Endothelial cell of umbilical vein (primary cell): ENCODE measurements at regions not wholly inside any gene's neighbourhood (a gene's known extent, or its start where the extent isn't known, plus 50 kb on each side); places are given as distances from the start of the nearest gene placed in this dataset.

Source experiments
- BruUV-seq: library from RNA; stranded (reverse); fragments of 400-500 nt; replicated peaks from 2 replicates; lab custom pipeline; 2021; lab: Mats Ljungman, UMichigan
- CTCF ChIA-PET: fragments of 300-600, 350-600 bp; sonication (Branson Sonifier 250); formaldehyde crosslinking; loops from one replicate; lab custom pipeline; 2021; ENCODE audit warnings: antibody characterized with exemption, inconsistent platforms; lab: Charles Lee
- POLR2A ChIA-PET: fragments of 300-600, 350-600 bp; sonication (Branson Sonifier 250); formaldehyde crosslinking; loops from one replicate; lab custom pipeline; 2021; ENCODE audit warnings: antibody characterized with exemption, inconsistent platforms; lab: Charles Lee
- DNase-seq: peaks from one replicate; pipeline ENCODE4 v3.0.0-alpha.2; 2011; ENCODE audit warnings: low read depth, low spot score
- FAIRE-seq: peaks from 2 replicates; lab custom pipeline; 2011; peaks lifted over from hg19 to GRCh38; lab: Jason Lieb, UNC
- H2AFZ ChIP-seq: 2 replicates; pipeline ENCODE4 v1.6.0; 2012; ENCODE audit warnings: low read depth, low read length, control low read depth, inconsistent platforms
- H3K27ac ChIP-seq: 2 replicates; pipeline ENCODE4 v1.5.1; 2011; ENCODE audit warnings: low read depth, mild to moderate bottlenecking, control low read depth, low read length, moderate library complexity; ENCODE audit not compliant: insufficient read depth
- H3K27me3 ChIP-seq, 2 experiments: 2 replicates each; pipeline versions ENCODE4 v1.6.0 to v1.6.1; 2011; ENCODE audit warnings: low read length in 2 of 2, mixed read lengths in 1 of 2; ENCODE audit not compliant: control insufficient read depth in 2 of 2, insufficient read depth in 2 of 2
- H3K36me3 ChIP-seq, 2 experiments: 2 replicates in 1 of 2; 3 replicates in 1 of 2; pipeline ENCODE4 v1.5.1; 2011; ENCODE audit warnings: low read length in 2 of 2, mild to moderate bottlenecking in 1 of 2, moderate library complexity in 1 of 2; ENCODE audit not compliant: control insufficient read depth in 2 of 2, insufficient read depth in 2 of 2; ENCODE audit errors: extremely low read depth in 1 of 2
- H3K4me1 ChIP-seq: 3 replicates; pipeline ENCODE4 v1.5.1; 2011; ENCODE audit warnings: mild to moderate bottlenecking, low read length; ENCODE audit not compliant: control insufficient read depth, insufficient read depth; ENCODE audit errors: extremely low read depth
- H3K4me2 ChIP-seq: 2 replicates; pipeline ENCODE4 v1.6.1; 2011; ENCODE audit warnings: low read length, control low read depth, mixed read lengths; ENCODE audit not compliant: insufficient read depth
- H3K4me3 ChIP-seq, 3 experiments: fragments of 200-600 bp in 1 of 3; sonication (generic), shearing (Covaris generic) in 1 of 3; replicated peaks in 1 of 3; 2 replicates each; pipeline ENCODE4 v1.5.1; 2011 to 2016; ENCODE audit warnings: control low read depth in 3 of 3, low read length in 3 of 3, mild to moderate bottlenecking in 2 of 3, inconsistent platforms in 1 of 3, low read depth in 1 of 3, moderate library complexity in 1 of 3; ENCODE audit not compliant: insufficient read depth in 1 of 3
- H3K79me2 ChIP-seq: 2 replicates; pipeline ENCODE4 v1.6.0; 2012; ENCODE audit warnings: low read length, inconsistent platforms; ENCODE audit not compliant: control insufficient read depth, insufficient read depth
- H3K9ac ChIP-seq: replicated peaks from 2 replicates; pipeline ENCODE3; 2011; ENCODE audit warnings: low read length, control low read depth; ENCODE audit not compliant: insufficient read depth; ENCODE audit errors: extremely low read depth
- H3K9me1 ChIP-seq: replicated peaks from 3 replicates; pipeline ENCODE4 v1.6.0; 2011; ENCODE audit warnings: mild to moderate bottlenecking, low read length; ENCODE audit not compliant: control insufficient read depth, insufficient read depth; ENCODE audit errors: extremely low read depth
- H3K9me3 ChIP-seq: replicated peaks from 2 replicates; pipeline ENCODE4 v1.5.1; 2012; ENCODE audit warnings: low read length, inconsistent platforms; ENCODE audit not compliant: control insufficient read depth, insufficient read depth
- H4K20me1 ChIP-seq: replicated peaks from 2 replicates; pipeline ENCODE3; 2011; ENCODE audit warnings: mild to moderate bottlenecking, low read length; ENCODE audit not compliant: control insufficient read depth, insufficient read depth; ENCODE audit errors: extremely low read depth
- EZH2 ChIP-seq: IDR thresholded peaks from 2 replicates; pipeline ENCODE4 v1.6.1; 2012; ENCODE audit warnings: borderline replicate concordance, low read depth, mild to moderate bottlenecking, moderate library complexity, low read length, inconsistent platforms; ENCODE audit not compliant: severe bottlenecking
- FOS ChIP-seq: IDR thresholded peaks from 2 replicates; pipeline ENCODE4 v1.6.1; 2011; ENCODE audit warnings: mild to moderate bottlenecking, low read length, moderate library complexity, borderline replicate concordance; ENCODE audit not compliant: insufficient read depth
- GATA2 ChIP-seq: IDR thresholded peaks from 2 replicates; pipeline ENCODE4 v1.7.0; 2011; ENCODE audit warnings: low read depth, mild to moderate bottlenecking, moderate library complexity, mixed read lengths, low read length; ENCODE audit not compliant: insufficient read length, insufficient read depth
- JUN ChIP-seq: IDR thresholded peaks from 2 replicates; pipeline ENCODE4 v1.6.1; 2011; ENCODE audit warnings: borderline replicate concordance, low read depth; ENCODE audit not compliant: insufficient read length, insufficient read depth
- MYC ChIP-seq: IDR thresholded peaks from one replicate; pipeline ENCODE4 v1.6.1; 2011; ENCODE audit warnings: mild to moderate bottlenecking, low read depth, low read length
- POLR2A ChIP-seq: IDR thresholded peaks from 2 replicates; pipeline ENCODE4 v1.6.1; 2012; ENCODE audit warnings: low read depth, mild to moderate bottlenecking, control low read depth, low read length
- POLR2AphosphoS5 ChIP-seq: IDR thresholded peaks from 2 replicates; pipeline ENCODE4 v1.6.1; 2012; ENCODE audit warnings: low read depth, mild to moderate bottlenecking, control low read depth, low read length, moderate library complexity; ENCODE audit not compliant: insufficient read depth
- dilution Hi-C: fragments of 300-500 bp; cut with MboI; formaldehyde crosslinking; loops from one replicate; pipeline ENCODE4 v1.15.0; 2019; ENCODE audit warnings: low sequenced_read_pairs; ENCODE audit not compliant: extremely low pct_ligation_motif_present
- intact Hi-C: fragments of 100-400 bp; cut with micrococcal nuclease; formaldehyde crosslinking; loops from one replicate; pipeline ENCODE4 v1.10.0; 2022
- TF ChIP-seq, protein P1 (sequence below), 2 donors: IDR thresholded peaks; 1 replicate in 1 of 2; 2 replicates in 1 of 2; pipeline ENCODE4 v1.5.1; 2011; ENCODE audit warnings: low read length in 2 of 2, mild to moderate bottlenecking in 2 of 2, moderate library complexity in 2 of 2, control low read depth in 1 of 2, inconsistent platforms in 1 of 2, low read depth in 1 of 2; ENCODE audit not compliant: insufficient read depth in 1 of 2; ENCODE audit errors: extremely low read depth in 1 of 2
- TF ChIP-seq, protein P2 (sequence below): IDR thresholded peaks from 2 replicates; pipeline ENCODE4 v1.6.1; 2011; ENCODE audit not compliant: insufficient read depth, insufficient read length

DNA sequence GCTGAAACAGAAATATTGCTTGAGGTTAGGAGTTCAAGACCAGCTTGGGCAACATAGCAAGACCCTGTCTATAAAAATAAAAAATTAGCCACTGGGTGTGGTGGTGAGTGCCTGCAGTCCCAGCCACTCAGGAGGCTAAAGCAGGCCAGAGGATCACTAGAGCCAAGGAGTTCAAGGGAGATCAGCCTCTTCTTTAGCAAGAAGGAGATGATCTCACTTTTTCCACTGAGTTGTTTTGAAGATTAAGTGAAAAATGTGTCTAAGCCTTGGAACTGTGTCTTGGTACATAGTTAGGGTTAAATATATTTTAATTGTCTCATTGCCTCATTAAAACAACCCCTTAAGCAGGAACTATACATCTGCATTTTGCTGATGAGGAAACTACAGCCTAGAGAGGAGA lies 279.0 kb upstream of the ZFP64 start:
- no peak overlapping the region for H3K4me3 ChIP-seq
- POLR2A ChIA-PET: no interaction called here
- H3K27ac ChIP-seq: no peak overlapping the region
- intact Hi-C loops: no loop called here
- TF ChIP-seq, protein P1, sequence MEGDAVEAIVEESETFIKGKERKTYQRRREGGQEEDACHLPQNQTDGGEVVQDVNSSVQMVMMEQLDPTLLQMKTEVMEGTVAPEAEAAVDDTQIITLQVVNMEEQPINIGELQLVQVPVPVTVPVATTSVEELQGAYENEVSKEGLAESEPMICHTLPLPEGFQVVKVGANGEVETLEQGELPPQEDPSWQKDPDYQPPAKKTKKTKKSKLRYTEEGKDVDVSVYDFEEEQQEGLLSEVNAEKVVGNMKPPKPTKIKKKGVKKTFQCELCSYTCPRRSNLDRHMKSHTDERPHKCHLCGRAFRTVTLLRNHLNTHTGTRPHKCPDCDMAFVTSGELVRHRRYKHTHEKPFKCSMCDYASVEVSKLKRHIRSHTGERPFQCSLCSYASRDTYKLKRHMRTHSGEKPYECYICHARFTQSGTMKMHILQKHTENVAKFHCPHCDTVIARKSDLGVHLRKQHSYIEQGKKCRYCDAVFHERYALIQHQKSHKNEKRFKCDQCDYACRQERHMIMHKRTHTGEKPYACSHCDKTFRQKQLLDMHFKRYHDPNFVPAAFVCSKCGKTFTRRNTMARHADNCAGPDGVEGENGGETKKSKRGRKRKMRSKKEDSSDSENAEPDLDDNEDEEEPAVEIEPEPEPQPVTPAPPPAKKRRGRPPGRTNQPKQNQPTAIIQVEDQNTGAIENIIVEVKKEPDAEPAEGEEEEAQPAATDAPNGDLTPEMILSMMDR (IDR thresholded peaks at IDR 0.05; ENCODE audit: extremely low read depth in 1 of 2, insufficient read depth in 1 of 2, low read depth in 1 of 2, low read length in 2 of 2): no peak
- TF ChIP-seq FOS: no peak
- no peak for TF ChIP-seq GATA2
- no peak for TF ChIP-seq POLR2A
- no peak for TF ChIP-seq MYC
- no peak for TF ChIP-seq EZH2
- TF ChIP-seq POLR2AphosphoS5: no peak
- TF ChIP-seq, protein P2, sequence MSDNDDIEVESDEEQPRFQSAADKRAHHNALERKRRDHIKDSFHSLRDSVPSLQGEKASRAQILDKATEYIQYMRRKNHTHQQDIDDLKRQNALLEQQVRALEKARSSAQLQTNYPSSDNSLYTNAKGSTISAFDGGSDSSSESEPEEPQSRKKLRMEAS: no peak
- no peak for TF ChIP-seq JUN
- no peaks in the 10 kb centered on the region for H3K36me3 ChIP-seq
- DNase-seq: no peak
- CTCF ChIA-PET: no interaction called here
- H3K4me1 ChIP-seq: no peaks in the 10 kb centered on the region
- no peak for FAIRE-seq
- H3K79me2 ChIP-seq: no peaks in the 10 kb centered on the region
- no peaks in the 10 kb centered on the region for H3K27me3 ChIP-seq
- dilution Hi-C loops: no loop called here
- H3K9ac ChIP-seq: no peak overlapping the region
- H3K9me1 ChIP-seq: no peaks in the 10 kb centered on the region
- H4K20me1 ChIP-seq: no peaks in the 10 kb centered on the region
- H3K9me3 ChIP-seq: no peaks in the 10 kb centered on the region
- H2AFZ ChIP-seq: no peak overlapping the region
- no peak overlapping the region for H3K4me2 ChIP-seq
- no TSS peak for BruUV-seq
